ENCODE measurements at regions not wholly inside any gene's neighbourhood (a gene's known extent, or its start where the extent isn't known, plus 50 kb on each side); places are given as distances from the start of the nearest gene placed in this dataset.

- no peak for TF ChIP-seq SUZ12 (IDR thresholded peaks at IDR 0.05; ENCODE audit: unreplicated experiment)
- no peak for TF ChIP-seq EZH2 (IDR thresholded peaks at IDR 0.05; ENCODE audit: borderline replicate concordance, control insufficient read depth, low read depth, low read length)
- TF ChIP-seq CTCF (IDR thresholded peaks at IDR 0.05 in 2 of 3, conservative IDR thresholded peaks at IDR 0.05 in 1 of 3; ENCODE audit: control insufficient read depth in 2 of 3, extremely low read depth in 1 of 3, insufficient read depth in 1 of 3, low read depth in 3 of 3, low read length in 3 of 3) = no peak
- no peak for TF ChIP-seq NFIC (IDR thresholded peaks at IDR 0.05; ENCODE audit: low read depth, low read length)
- TF ChIP-seq HDAC2 (IDR thresholded peaks at IDR 0.05) = no peak
- no peak for TF ChIP-seq CHD2 (IDR thresholded peaks at IDR 0.05; ENCODE audit: borderline replicate concordance, low read depth, low read length)
- no peak for TF ChIP-seq POLR2A (IDR thresholded peaks at IDR 0.05; ENCODE audit: low read depth, low read length)
- TF ChIP-seq BACH1 (IDR thresholded peaks at IDR 0.05; ENCODE audit: borderline replicate concordance) = no peak
Measured at GRCh38 chr2:52077159-52077558, 1045.2 kb upstream of the NRXN1 start.
